HepG2 (cell line): ENCODE measurements at regions not wholly inside any gene's neighbourhood (a gene's known extent, or its start where the extent isn't known, plus 50 kb on each side); places are given as distances from the start of the nearest gene placed in this dataset.

Experiments
- ATAC-seq: fragments of 200-7000 bp; cut with Tn5 transposase; 3 replicates; pipeline ENCODE4 v1.9.1; 2020; ENCODE audit warnings: mild to moderate bottlenecking, moderate library complexity
- BruUV-seq: library from RNA; stranded (reverse); fragments of 400-500 nt; replicated peaks from 2 replicates; lab custom pipeline; 2021; lab: Mats Ljungman, UMichigan
- CTCF ChIA-PET: fragments of 300-600 bp; formaldehyde crosslinking; extraction: SDS; loops from one replicate; lab custom pipeline; 2021; ENCODE audit warnings: low total read pairs, inconsistent platforms, low intra/inter-chr PET ratio; lab: Yijun Ruan, JAX
- POLR2A ChIA-PET: fragments of 350-600 bp; sonication (Branson Sonifier 250); formaldehyde crosslinking; loops from one replicate; lab custom pipeline; 2020; ENCODE audit warnings: antibody characterized with exemption, inconsistent platforms; lab: Yijun Ruan, JAX
- DNase-seq: peaks from one replicate; pipeline ENCODE4 v3.0.0-alpha.2; 2015; ENCODE audit warnings: low spot score
- FAIRE-seq: peaks from 3 replicates; lab custom pipeline; 2011; peaks lifted over from hg19 to GRCh38; lab: Jason Lieb, UNC
- H2AFZ ChIP-seq: one replicate; pipeline ENCODE4 v1.6.1; 2011; ENCODE audit warnings: low read length, inconsistent platforms
- H3K27ac ChIP-seq: fragments of 300-600 bp; 3 replicates; pipeline ENCODE4 v1.8.0; 2011; ENCODE audit warnings: mixed run types, mild to moderate bottlenecking, mixed read lengths, low read length, inconsistent platforms; ENCODE audit not compliant: insufficient read depth; ENCODE audit errors: extremely low read length
- H3K27me3 ChIP-seq, 2 experiments: fragments of 200-600 bp in 1 of 2; 2 replicates in 1 of 2; 3 replicates in 1 of 2; pipeline versions ENCODE4 v1.6.0 to v1.8.0; 2011; ENCODE audit warnings: low read length in 2 of 2, mild to moderate bottlenecking in 2 of 2, moderate library complexity in 2 of 2, inconsistent platforms in 1 of 2; ENCODE audit not compliant: insufficient read depth in 2 of 2, control insufficient read depth in 1 of 2
- H3K36me3 ChIP-seq, 2 experiments: fragments of 200-600 bp in 1 of 2; replicated peaks in 1 of 2; 2 replicates in 1 of 2; 3 replicates in 1 of 2; pipeline versions ENCODE4 v1.5.1 to v1.8.0; 2011; ENCODE audit warnings: low read length in 2 of 2, inconsistent platforms in 1 of 2; ENCODE audit not compliant: insufficient read depth in 2 of 2, control insufficient read depth in 1 of 2
- H3K4me1 ChIP-seq: 2 replicates; pipeline ENCODE4 v1.5.1; 2012; ENCODE audit warnings: low read length, inconsistent platforms; ENCODE audit not compliant: insufficient read depth
- H3K4me2 ChIP-seq: 2 replicates; pipeline ENCODE4 v1.6.0; 2011; ENCODE audit warnings: low read depth, low read length, inconsistent platforms
- H3K4me3 ChIP-seq, 3 experiments: fragments of 200-600 bp in 1 of 3; sonication (generic), shearing (Covaris generic) in 1 of 3; replicated peaks in 1 of 3; 2 replicates each; pipeline ENCODE4 v1.5.1; 2011 to 2016; ENCODE audit warnings: low read length in 3 of 3, inconsistent platforms in 2 of 3, low read depth in 2 of 3, mild to moderate bottlenecking in 2 of 3, control low read depth in 1 of 3, mixed read lengths in 1 of 3; ENCODE audit not compliant: insufficient read depth in 1 of 3
- H3K79me2 ChIP-seq: one replicate; pipeline ENCODE4 v1.6.1; 2011; ENCODE audit warnings: low read length, inconsistent platforms; ENCODE audit not compliant: insufficient read depth
- H3K9ac ChIP-seq: 2 replicates; pipeline ENCODE4 v1.6.0; 2011; ENCODE audit warnings: mild to moderate bottlenecking, low read depth, low read length, inconsistent platforms; ENCODE audit not compliant: insufficient read depth
- H3K9me3 ChIP-seq: 2 replicates; pipeline ENCODE4 v1.5.1; 2012; ENCODE audit warnings: mild to moderate bottlenecking, low read length
- H4K20me1 ChIP-seq: 2 replicates; pipeline ENCODE4 v1.6.0; 2011; ENCODE audit warnings: inconsistent platforms, mild to moderate bottlenecking, low read length, moderate library complexity; ENCODE audit not compliant: insufficient read depth
- BCL6 ChIP-seq: IDR thresholded peaks from 2 replicates; pipeline ENCODE4 v1.6.1; 2016; ENCODE audit warnings: missing genetic modification reagents, missing compliant biosample characterization
- DR1 ChIP-seq: sonication (generic); formaldehyde crosslinking; IDR thresholded peaks from 2 replicates; pipeline ENCODE4 v1.8.0; 2021; ENCODE audit warnings: mild to moderate bottlenecking, missing genetic modification reagents, inconsistent platforms
- KDM4B ChIP-seq: sonication (generic); formaldehyde crosslinking; IDR thresholded peaks from 2 replicates; pipeline ENCODE4 v1.4.0; 2020; ENCODE audit warnings: missing genetic modification reagents
- KDM5A ChIP-seq: fragments of 200-600 bp; sonication (generic); IDR thresholded peaks from 2 replicates; pipeline ENCODE4 v1.7.0; 2018; ENCODE audit warnings: antibody characterized with exemption, mild to moderate bottlenecking, low read length, borderline replicate concordance
- SOX6 ChIP-seq, 2 experiments: fragments of 450-650 bp in 1 of 2; sonication (generic) in 1 of 2; formaldehyde crosslinking in 1 of 2; IDR thresholded peaks; 2 replicates each; pipeline versions ENCODE4 v1.4.0 to v1.6.1; 2017 to 2020; ENCODE audit warnings: antibody characterized with exemption in 1 of 2, mild to moderate bottlenecking in 1 of 2, missing genetic modification reagents in 1 of 2
- TCF12 ChIP-seq, 2 experiments: fragments of 450-650 bp in 1 of 2; sonication (generic) in 1 of 2; formaldehyde crosslinking in 1 of 2; IDR thresholded peaks; 2 replicates each; pipeline versions ENCODE4 v1.6.1 to v1.8.0; 2017 to 2022; ENCODE audit warnings: antibody characterized with exemption in 1 of 2, mild to moderate bottlenecking in 1 of 2, missing genetic modification reagents in 1 of 2, moderate library complexity in 1 of 2
- TRIM24 ChIP-seq: sonication (generic); formaldehyde crosslinking; IDR thresholded peaks from 2 replicates; pipeline ENCODE4 v1.8.0; 2022; ENCODE audit warnings: mild to moderate bottlenecking, missing genetic modification reagents
- ZNF136 ChIP-seq: sonication (generic); formaldehyde crosslinking; IDR thresholded peaks from 2 replicates; pipeline ENCODE4 v1.8.1; 2022; ENCODE audit warnings: low read depth, mild to moderate bottlenecking, moderate library complexity, missing genetic modification reagents
- ZNF724P ChIP-seq: sonication (generic); formaldehyde crosslinking; IDR thresholded peaks from 2 replicates; pipeline ENCODE4 v1.8.0; 2022; ENCODE audit warnings: missing genetic modification reagents, borderline replicate concordance
- WGBS: methylation state at CpG from one replicate; pipeline ENCODE4 v1.1.6; 2017; ENCODE audit warnings: low lambda C conversion rate; 5-methylcytosine and 5-hydroxymethylcytosine counted together
- in situ Hi-C: cut with HindIII; loops from 2 replicates; pipeline ENCODE4 v1.10.0; 2017; ENCODE audit warnings: low pct_unique_long_range_greater_than_20kb; ENCODE audit not compliant: extremely low pct_ligation_motif_present
- intact Hi-C: fragments of 100-400 bp; cut with micrococcal nuclease; formaldehyde crosslinking; loops from one replicate; pipeline ENCODE4 v1.10.0; 2022; ENCODE audit not compliant: unreplicated experiment
- TF ChIP-seq, protein P1 (sequence below): sonication (generic); formaldehyde crosslinking; IDR thresholded peaks from 2 replicates; pipeline ENCODE4 v1.5.0; 2020; ENCODE audit warnings: missing genetic modification reagents
- TF ChIP-seq, protein P2 (sequence below): sonication (generic); formaldehyde crosslinking; IDR thresholded peaks from 2 replicates; pipeline ENCODE4 v1.4.0; 2020; ENCODE audit warnings: missing genetic modification reagents
- TF ChIP-seq, protein P3 (sequence below): sonication (generic); formaldehyde crosslinking; IDR thresholded peaks from 2 replicates; pipeline ENCODE4 v1.9.0; 2022; ENCODE audit warnings: missing genetic modification reagents, mild to moderate bottlenecking, borderline replicate concordance
- TF ChIP-seq, protein P4 (sequence below): sonication (generic); formaldehyde crosslinking; IDR thresholded peaks from 2 replicates; pipeline ENCODE4 v1.8.0; 2023; ENCODE audit warnings: mild to moderate bottlenecking, missing genetic modification reagents

DNA sequence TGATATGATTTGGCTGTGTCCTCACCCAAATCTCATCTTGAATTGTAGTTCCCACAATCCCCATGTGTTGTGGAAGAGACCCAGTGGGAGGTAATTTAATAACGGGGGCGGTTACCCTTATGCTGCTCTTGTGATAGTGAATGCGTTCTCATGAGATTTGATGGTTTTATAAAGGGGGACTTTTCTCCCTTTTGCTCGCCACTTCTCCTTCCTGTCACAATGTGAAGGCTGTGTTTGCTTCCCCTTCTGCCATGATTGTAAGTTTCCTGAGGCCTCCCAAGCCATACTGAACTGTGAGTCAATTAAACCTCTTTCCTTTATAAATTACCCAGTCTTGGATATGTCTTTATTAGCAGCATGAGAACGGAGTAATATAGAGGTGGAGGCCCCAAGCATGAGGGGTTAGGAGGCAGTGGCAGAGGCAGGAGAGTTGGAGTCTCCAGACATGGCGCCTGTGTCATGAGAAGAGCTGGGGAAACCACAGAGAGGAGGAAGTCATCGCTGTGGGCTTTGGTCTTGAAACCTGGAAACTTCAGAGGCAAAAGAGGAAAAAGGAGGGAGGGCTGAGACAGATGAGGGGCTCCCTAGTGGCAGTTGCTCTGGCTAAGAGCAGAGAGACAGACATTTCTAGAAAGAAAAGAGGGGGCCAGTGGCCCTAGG is 107.8 kb upstream of the VEPH1 start:
- in situ Hi-C loops (loop anchor here (10.0 to 25.0 kb wide), 2 partner anchors 824 to 926 kb away; no protein-coding TSS in a partner anchor), intact Hi-C loops (loop anchor here (10.0 kb wide), 2 partner anchors 484 to 1034 kb away; partner anchors contain the start of gene GFM1)
- H3K79me2 ChIP-seq: no peaks in the 10 kb centered on the region
- no peak overlapping the region for H3K4me2 ChIP-seq
- no peak overlapping the region for H2AFZ ChIP-seq
- no peaks in the 10 kb centered on the region for H4K20me1 ChIP-seq
- POLR2A ChIA-PET: no interaction called here
- no peak overlapping the region for H3K4me3 ChIP-seq
- 24% methylated on average over 5 of the region's 7 CpGs for WGBS
- no peaks in the 10 kb centered on the region for H3K9me3 ChIP-seq
- FAIRE-seq (no peak), DNase-seq (no peak), ATAC-seq (no peak)
- no peak overlapping the region for H3K27ac ChIP-seq
- H3K9ac ChIP-seq: no peak overlapping the region
- no peaks in the 10 kb centered on the region for H3K4me1 ChIP-seq
- no peaks in the 10 kb centered on the region; a peak in 1 of 5 replicates for H3K27me3 ChIP-seq
- no TSS peak for BruUV-seq
- CTCF ChIA-PET: no interaction called here
- no peaks in the 10 kb centered on the region for H3K36me3 ChIP-seq
- TF ChIP-seq ZNF136 (CRISPR knock-in tag): no peak
- TF ChIP-seq KDM4B (CRISPR knock-in tag): no peak
- TF ChIP-seq SOX6 (IDR thresholded peaks at IDR 0.05): no peak
- TF ChIP-seq SOX6 (CRISPR knock-in tag; IDR thresholded peaks at IDR 0.05): no peak
- TF ChIP-seq, protein P1, sequence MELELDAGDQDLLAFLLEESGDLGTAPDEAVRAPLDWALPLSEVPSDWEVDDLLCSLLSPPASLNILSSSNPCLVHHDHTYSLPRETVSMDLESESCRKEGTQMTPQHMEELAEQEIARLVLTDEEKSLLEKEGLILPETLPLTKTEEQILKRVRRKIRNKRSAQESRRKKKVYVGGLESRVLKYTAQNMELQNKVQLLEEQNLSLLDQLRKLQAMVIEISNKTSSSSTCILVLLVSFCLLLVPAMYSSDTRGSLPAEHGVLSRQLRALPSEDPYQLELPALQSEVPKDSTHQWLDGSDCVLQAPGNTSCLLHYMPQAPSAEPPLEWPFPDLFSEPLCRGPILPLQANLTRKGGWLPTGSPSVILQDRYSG (CRISPR knock-in tag): no peak
- TF ChIP-seq DR1 (CRISPR knock-in tag): no peak
- no peak for TF ChIP-seq TCF12 (IDR thresholded peaks at IDR 0.05)
- TF ChIP-seq TCF12 (CRISPR knock-in tag; IDR thresholded peaks at IDR 0.05): no peak
- no peak for TF ChIP-seq TRIM24 (CRISPR knock-in tag)
- TF ChIP-seq, protein P2, sequence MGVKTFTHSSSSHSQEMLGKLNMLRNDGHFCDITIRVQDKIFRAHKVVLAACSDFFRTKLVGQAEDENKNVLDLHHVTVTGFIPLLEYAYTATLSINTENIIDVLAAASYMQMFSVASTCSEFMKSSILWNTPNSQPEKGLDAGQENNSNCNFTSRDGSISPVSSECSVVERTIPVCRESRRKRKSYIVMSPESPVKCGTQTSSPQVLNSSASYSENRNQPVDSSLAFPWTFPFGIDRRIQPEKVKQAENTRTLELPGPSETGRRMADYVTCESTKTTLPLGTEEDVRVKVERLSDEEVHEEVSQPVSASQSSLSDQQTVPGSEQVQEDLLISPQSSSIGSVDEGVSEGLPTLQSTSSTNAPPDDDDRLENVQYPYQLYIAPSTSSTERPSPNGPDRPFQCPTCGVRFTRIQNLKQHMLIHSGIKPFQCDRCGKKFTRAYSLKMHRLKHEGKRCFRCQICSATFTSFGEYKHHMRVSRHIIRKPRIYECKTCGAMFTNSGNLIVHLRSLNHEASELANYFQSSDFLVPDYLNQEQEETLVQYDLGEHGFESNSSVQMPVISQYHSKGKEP (CRISPR knock-in tag): no peak
- TF ChIP-seq, protein P3, sequence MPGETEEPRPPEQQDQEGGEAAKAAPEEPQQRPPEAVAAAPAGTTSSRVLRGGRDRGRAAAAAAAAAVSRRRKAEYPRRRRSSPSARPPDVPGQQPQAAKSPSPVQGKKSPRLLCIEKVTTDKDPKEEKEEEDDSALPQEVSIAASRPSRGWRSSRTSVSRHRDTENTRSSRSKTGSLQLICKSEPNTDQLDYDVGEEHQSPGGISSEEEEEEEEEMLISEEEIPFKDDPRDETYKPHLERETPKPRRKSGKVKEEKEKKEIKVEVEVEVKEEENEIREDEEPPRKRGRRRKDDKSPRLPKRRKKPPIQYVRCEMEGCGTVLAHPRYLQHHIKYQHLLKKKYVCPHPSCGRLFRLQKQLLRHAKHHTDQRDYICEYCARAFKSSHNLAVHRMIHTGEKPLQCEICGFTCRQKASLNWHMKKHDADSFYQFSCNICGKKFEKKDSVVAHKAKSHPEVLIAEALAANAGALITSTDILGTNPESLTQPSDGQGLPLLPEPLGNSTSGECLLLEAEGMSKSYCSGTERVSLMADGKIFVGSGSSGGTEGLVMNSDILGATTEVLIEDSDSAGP (CRISPR knock-in tag): no peak
- TF ChIP-seq BCL6 (CRISPR knock-in tag): no peak
- no peak for TF ChIP-seq ZNF724P (CRISPR knock-in tag)
- TF ChIP-seq KDM5A: no peak
- TF ChIP-seq, protein P4, sequence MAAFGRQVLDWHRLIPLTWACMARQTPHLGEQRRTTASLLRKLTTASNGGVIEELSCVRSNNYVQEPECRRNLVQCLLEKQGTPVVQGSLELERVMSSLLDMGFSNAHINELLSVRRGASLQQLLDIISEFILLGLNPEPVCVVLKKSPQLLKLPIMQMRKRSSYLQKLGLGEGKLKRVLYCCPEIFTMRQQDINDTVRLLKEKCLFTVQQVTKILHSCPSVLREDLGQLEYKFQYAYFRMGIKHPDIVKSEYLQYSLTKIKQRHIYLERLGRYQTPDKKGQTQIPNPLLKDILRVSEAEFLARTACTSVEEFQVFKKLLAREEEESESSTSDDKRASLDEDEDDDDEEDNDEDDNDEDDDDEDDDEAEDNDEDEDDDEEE (CRISPR knock-in tag): no peak
